H4 (cell line): ENCODE measurements at regions not wholly inside any gene's neighbourhood (a gene's known extent, or its start where the extent isn't known, plus 50 kb on each side); places are given as distances from the start of the nearest gene placed in this dataset.
"Not testable (repeated sequence)": the region's sequence is repeated elsewhere in the genome, so short reads cannot be mapped to it uniquely, and the experiment has no call there.

Source experiments
- DNase-seq: peaks from one replicate; pipeline ENCODE4 v3.0.0-alpha.2; 2015; ENCODE audit warnings: low spot score

- DNase-seq = no peak
These were observed 50.7 kb upstream of the TNFSF4 start for GRCh38 chr1:173257805-173258204.

- DNase-seq = no peak
These were observed 51.5 kb upstream of the TNFSF4 start for GRCh38 chr1:173258479-173259264.

- not testable (repeated sequence) for DNase-seq
These were observed 53.2 kb upstream of the TNFSF4 start for GRCh38 chr1:173260329-173260728.

- no peak for DNase-seq
These were observed 59.7 kb upstream of the TNFSF4 start for GRCh38 chr1:173266841-173267240.

- no peak for DNase-seq
These were observed 60.4 kb upstream of the TNFSF4 start for GRCh38 chr1:173267453-173267945.

- DNase-seq = no peak
These were observed 61.1 kb upstream of the TNFSF4 start for GRCh38 chr1:173268261-173268660.

GRCh38 chr1:173268786-173269277, 61.7 kb upstream of the TNFSF4 start:
- DNase-seq = no peak

- DNase-seq = peak; percentile 56
These were observed 62.5 kb upstream of the TNFSF4 start for GRCh38 chr1:173269490-173270230.

GRCh38 chr1:173270243-173270642, 63.1 kb upstream of the TNFSF4 start:
- no peak for DNase-seq

GRCh38 chr1:173271021-173271420, 63.9 kb upstream of the TNFSF4 start:
- not testable (repeated sequence) for DNase-seq

- no peak for DNase-seq
These were observed 68.4 kb upstream of the TNFSF4 start for GRCh38 chr1:173275496-173275895.

GRCh38 chr1:173276922-173277800, 70.0 kb upstream of the TNFSF4 start:
- no peak for DNase-seq

GRCh38 chr1:173280899-173281660, 73.9 kb upstream of the TNFSF4 start:
- DNase-seq = no peak

GRCh38 chr1:173285048-173285447, 77.9 kb upstream of the TNFSF4 start:
- no peak for DNase-seq

GRCh38 chr1:173287785-173288184, 80.7 kb upstream of the TNFSF4 start:
- no peak for DNase-seq

GRCh38 chr1:173293756-173294155, 86.6 kb upstream of the TNFSF4 start:
- DNase-seq = no peak

- no peak for DNase-seq
These were observed 87.7 kb upstream of the TNFSF4 start for GRCh38 chr1:173294843-173295242.

GRCh38 chr1:173295391-173295790, 88.3 kb upstream of the TNFSF4 start:
- no peak for DNase-seq

- no peak for DNase-seq
These were observed 88.9 kb upstream of the TNFSF4 start for GRCh38 chr1:173295995-173296394.

- no peak for DNase-seq
These were observed 90.8 kb upstream of the TNFSF4 start for GRCh38 chr1:173297798-173298391.
